Keratinocyte (primary cell): ENCODE measurements at regions not wholly inside any gene's neighbourhood (a gene's known extent, or its start where the extent isn't known, plus 50 kb on each side); places are given as distances from the start of the nearest gene placed in this dataset.

Experiments
- DNase-seq: peaks from one replicate; pipeline ENCODE4 v3.0.0-alpha.2; 2011; ENCODE audit warnings: low read depth, missing footprints, low spot score
- FAIRE-seq: peaks from 2 replicates; lab custom pipeline; 2011; peaks lifted over from hg19 to GRCh38; lab: Jason Lieb, UNC
- H2AFZ ChIP-seq: 2 replicates; pipeline ENCODE4 v1.6.0; 2012; ENCODE audit warnings: low read length, control low read depth, inconsistent platforms; ENCODE audit not compliant: control insufficient read depth
- H3K27ac ChIP-seq: 2 replicates; pipeline ENCODE4 v1.5.1; 2011; ENCODE audit warnings: low read length; ENCODE audit not compliant: control insufficient read depth, insufficient read depth
- H3K27me3 ChIP-seq: 3 replicates; pipeline ENCODE4 v1.6.0; 2011; ENCODE audit warnings: low read length; ENCODE audit not compliant: control insufficient read depth, insufficient read depth; ENCODE audit errors: extremely low read depth
- H3K36me3 ChIP-seq, 2 experiments: 2 replicates in 1 of 2; 3 replicates in 1 of 2; pipeline ENCODE4 v1.5.1; 2011; ENCODE audit warnings: low read length in 2 of 2, mild to moderate bottlenecking in 1 of 2; ENCODE audit not compliant: control insufficient read depth in 2 of 2, insufficient read depth in 2 of 2; ENCODE audit errors: extremely low read depth in 1 of 2
- H3K4me1 ChIP-seq: 3 replicates; pipeline ENCODE4 v1.5.1; 2011; ENCODE audit warnings: low read length; ENCODE audit not compliant: control insufficient read depth, insufficient read depth; ENCODE audit errors: extremely low read depth
- H3K4me2 ChIP-seq: 3 replicates; pipeline ENCODE4 v1.6.0; 2011; ENCODE audit warnings: low read depth, low read length; ENCODE audit not compliant: control insufficient read depth, insufficient read depth; ENCODE audit errors: extremely low read depth
- H3K4me3 ChIP-seq, 3 experiments: fragments of 200-600 bp in 1 of 3; sonication (generic) in 1 of 3; 2 replicates in 2 of 3; 3 replicates in 1 of 3; pipeline ENCODE4 v1.5.1; 2011 to 2016; ENCODE audit warnings: low read length in 3 of 3, mild to moderate bottlenecking in 3 of 3, control low read depth in 2 of 3, inconsistent platforms in 1 of 3, low read depth in 1 of 3, mixed read lengths in 1 of 3, mixed run types in 1 of 3, moderate library complexity in 1 of 3; ENCODE audit not compliant: control insufficient read depth in 2 of 3, insufficient read depth in 2 of 3; ENCODE audit errors: extremely low read depth in 1 of 3
- H3K79me2 ChIP-seq: 2 replicates; pipeline ENCODE4 v1.6.0; 2012; ENCODE audit warnings: low read length; ENCODE audit not compliant: control insufficient read depth, insufficient read depth
- H3K9ac ChIP-seq: 3 replicates; pipeline ENCODE4 v1.6.0; 2011; ENCODE audit warnings: low read length; ENCODE audit not compliant: control insufficient read depth, insufficient read depth; ENCODE audit errors: extremely low read depth
- H3K9me1 ChIP-seq: 3 replicates; pipeline ENCODE4 v1.6.0; 2011; ENCODE audit warnings: low read length; ENCODE audit not compliant: control insufficient read depth, insufficient read depth; ENCODE audit errors: extremely low read depth
- H3K9me3 ChIP-seq: 2 replicates; pipeline ENCODE4 v1.5.1; 2012; ENCODE audit warnings: low read depth, low read length; ENCODE audit not compliant: control insufficient read depth
- H4K20me1 ChIP-seq: 3 replicates; pipeline ENCODE4 v1.6.0; 2011; ENCODE audit warnings: low read length; ENCODE audit not compliant: control insufficient read depth, insufficient read depth; ENCODE audit errors: extremely low read depth
- EZH2 ChIP-seq: IDR thresholded peaks from one replicate; pipeline ENCODE4 v1.6.1; 2012; ENCODE audit warnings: inconsistent platforms, mild to moderate bottlenecking, low read length, moderate library complexity
- dilution Hi-C: fragments of 300-500 bp; cut with MboI; formaldehyde crosslinking; loops from one replicate; pipeline ENCODE4 v1.7.0; 2020; ENCODE audit warnings: low sequenced_read_pairs; ENCODE audit not compliant: extremely low pct_ligation_motif_present
- TF ChIP-seq, protein P1 (sequence below), 3 experiments: IDR thresholded peaks in 1 of 3; conservative IDR thresholded peaks in 1 of 3; optimal IDR thresholded peaks in 1 of 3; 2 replicates in 2 of 3; 3 replicates in 1 of 3; pipeline versions ENCODE3 to v1.5.1; 2011; ENCODE audit warnings: low read length in 3 of 3, mild to moderate bottlenecking in 3 of 3, moderate library complexity in 2 of 3, control low read depth in 1 of 3, inconsistent platforms in 1 of 3; ENCODE audit not compliant: insufficient read depth in 2 of 3; ENCODE audit errors: extremely low read depth in 1 of 3

DNA sequence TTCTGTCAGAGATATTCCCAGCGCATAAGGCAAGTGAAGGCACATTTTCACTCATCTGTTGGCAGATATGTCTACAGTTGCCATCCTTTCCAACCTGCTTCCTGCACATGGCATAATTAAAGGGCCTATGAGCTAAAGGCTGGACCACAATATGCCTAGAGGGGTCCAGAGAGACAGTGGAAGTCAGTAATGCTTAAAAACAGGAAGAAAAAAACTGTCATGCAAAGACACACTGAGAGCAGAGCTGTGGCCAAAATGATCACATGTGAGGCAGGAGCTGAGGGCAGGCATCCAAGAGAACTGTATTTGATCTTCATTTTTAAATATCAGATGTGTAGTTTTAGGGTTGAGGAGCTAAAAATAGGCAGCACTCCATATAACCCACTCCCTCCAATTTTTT is 125.0 kb upstream of the BACH2 start:
- no peak overlapping the region for H2AFZ ChIP-seq
- no peak overlapping the region for H3K9ac ChIP-seq
- H3K36me3 ChIP-seq = no peaks in the 10 kb centered on the region
- dilution Hi-C loops = no loop called here
- FAIRE-seq (no peak), DNase-seq (no peak)
- no peaks in the 10 kb centered on the region for H3K79me2 ChIP-seq
- no peak overlapping the region for H3K4me2 ChIP-seq
- no peaks in the 10 kb centered on the region for H3K4me1 ChIP-seq
- TF ChIP-seq, protein P1, sequence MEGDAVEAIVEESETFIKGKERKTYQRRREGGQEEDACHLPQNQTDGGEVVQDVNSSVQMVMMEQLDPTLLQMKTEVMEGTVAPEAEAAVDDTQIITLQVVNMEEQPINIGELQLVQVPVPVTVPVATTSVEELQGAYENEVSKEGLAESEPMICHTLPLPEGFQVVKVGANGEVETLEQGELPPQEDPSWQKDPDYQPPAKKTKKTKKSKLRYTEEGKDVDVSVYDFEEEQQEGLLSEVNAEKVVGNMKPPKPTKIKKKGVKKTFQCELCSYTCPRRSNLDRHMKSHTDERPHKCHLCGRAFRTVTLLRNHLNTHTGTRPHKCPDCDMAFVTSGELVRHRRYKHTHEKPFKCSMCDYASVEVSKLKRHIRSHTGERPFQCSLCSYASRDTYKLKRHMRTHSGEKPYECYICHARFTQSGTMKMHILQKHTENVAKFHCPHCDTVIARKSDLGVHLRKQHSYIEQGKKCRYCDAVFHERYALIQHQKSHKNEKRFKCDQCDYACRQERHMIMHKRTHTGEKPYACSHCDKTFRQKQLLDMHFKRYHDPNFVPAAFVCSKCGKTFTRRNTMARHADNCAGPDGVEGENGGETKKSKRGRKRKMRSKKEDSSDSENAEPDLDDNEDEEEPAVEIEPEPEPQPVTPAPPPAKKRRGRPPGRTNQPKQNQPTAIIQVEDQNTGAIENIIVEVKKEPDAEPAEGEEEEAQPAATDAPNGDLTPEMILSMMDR (optimal IDR thresholded peaks at IDR 0.05 in 1 of 3, IDR thresholded peaks at IDR 0.05 in 1 of 3, conservative IDR thresholded peaks at IDR 0.05 in 1 of 3; ENCODE audit: extremely low read depth in 1 of 3, insufficient read depth in 2 of 3, low read length in 3 of 3) = no peak
- TF ChIP-seq EZH2 = no peak
- H3K9me3 ChIP-seq = no peaks in the 10 kb centered on the region
- no peaks in the 10 kb centered on the region for H4K20me1 ChIP-seq
- no peaks in the 10 kb centered on the region for H3K9me1 ChIP-seq
- H3K27me3 ChIP-seq = no peaks in the 10 kb centered on the region
- H3K4me3 ChIP-seq = no peak overlapping the region
- H3K27ac ChIP-seq = no peak overlapping the region

DNA sequence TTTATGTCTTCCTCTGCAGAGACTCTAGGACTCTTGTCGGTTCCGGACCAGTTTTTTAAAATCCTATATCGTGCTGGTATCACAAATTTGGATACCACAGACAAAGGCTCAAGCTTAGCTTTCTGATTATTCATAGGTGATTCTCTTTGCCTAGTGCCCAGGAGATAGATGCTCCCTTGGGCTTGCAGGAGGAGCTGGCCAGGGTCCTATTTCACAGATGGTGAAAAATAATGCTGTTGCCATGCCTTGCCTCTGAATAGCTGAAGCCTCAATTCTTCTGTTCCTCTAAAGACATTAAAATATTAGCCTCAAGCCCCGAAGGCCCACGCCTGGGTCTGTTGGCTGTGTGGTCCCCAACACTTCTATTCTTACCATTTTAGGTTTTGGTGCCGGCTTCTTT is 123.9 kb upstream of the BACH2 start:
- FAIRE-seq = no peak
- Histone ChIP-seq H3K4me1 (no peaks in the 10 kb centered on the region), H3K4me3 (no peak overlapping the region), H2AFZ (no peak overlapping the region), H3K79me2 (no peaks in the 10 kb centered on the region), H3K27ac (no peak overlapping the region), H3K9me1 (no peaks in the 10 kb centered on the region), H4K20me1 (no peaks in the 10 kb centered on the region), H3K36me3 (no peaks in the 10 kb centered on the region), H3K9ac (no peak overlapping the region), H3K4me2 (no peak overlapping the region), H3K27me3 (no peaks in the 10 kb centered on the region), H3K9me3 (no peaks in the 10 kb centered on the region)
- no peak for DNase-seq
- TF ChIP-seq EZH2 = no peak
- TF ChIP-seq, protein P1 (optimal IDR thresholded peaks at IDR 0.05 in 1 of 3, IDR thresholded peaks at IDR 0.05 in 1 of 3, conservative IDR thresholded peaks at IDR 0.05 in 1 of 3; ENCODE audit: extremely low read depth in 1 of 3, insufficient read depth in 2 of 3, low read length in 3 of 3) = no peak
- dilution Hi-C loops = no loop called here
